ENCODE measurements at regions not wholly inside any gene's neighbourhood (a gene's known extent, or its start where the extent isn't known, plus 50 kb on each side); places are given as distances from the start of the nearest gene placed in this dataset.

GRCh38 chr4:184879271-184879670, 53.5 kb upstream of the ACSL1 start:
- no peak overlapping the region for H2BK15ac ChIP-seq (ENCODE audit: low read length)
- H3K9ac ChIP-seq (replicated peaks in 1 of 4; ENCODE audit: extremely low read depth in 1 of 4, low read depth in 3 of 4, low read length in 3 of 4) = no peak overlapping the region
- no peaks in the 10 kb centered on the region for H3K23me2 ChIP-seq (ENCODE audit: low read depth, low read length)
- no peak overlapping the region for H2BK20ac ChIP-seq (ENCODE audit: low read length)
- H3K27me3 ChIP-seq (replicated peaks in 1 of 4; ENCODE audit: control insufficient read depth in 3 of 4, extremely low read depth in 1 of 4, insufficient read depth in 3 of 4, low read length in 3 of 4) = no peaks in the 10 kb centered on the region
- H4K8ac ChIP-seq (ENCODE audit: extremely low read depth, insufficient read depth, low read length) = no peak overlapping the region
- no peak overlapping the region for H4K91ac ChIP-seq (replicated peaks; ENCODE audit: insufficient read length, low read length)
- no peak overlapping the region for H4K5ac ChIP-seq (ENCODE audit: insufficient read length, low read depth, low read length)
- no peaks in the 10 kb centered on the region for H3K79me2 ChIP-seq (ENCODE audit: control insufficient read depth in 1 of 2, insufficient read depth in 2 of 2, low read length in 2 of 2)
- H3K4me1 ChIP-seq (replicated peaks in 1 of 4; ENCODE audit: control insufficient read depth in 3 of 4, insufficient read depth in 4 of 4, low read length in 3 of 4) = no peaks in the 10 kb centered on the region
- no peaks in the 10 kb centered on the region for H3K36me3 ChIP-seq (ENCODE audit: control insufficient read depth in 2 of 4, insufficient read depth in 4 of 4, low read length in 3 of 4)
- H3K18ac ChIP-seq (ENCODE audit: extremely low read depth, low read length) = no peak overlapping the region
- H3K4me3 ChIP-seq (ENCODE audit: extremely low read depth in 1 of 4, insufficient read depth in 2 of 4, low read depth in 3 of 4, low read length in 4 of 4) = no peak overlapping the region
- no peak overlapping the region for H3K27ac ChIP-seq (ENCODE audit: low read depth, low read length)
- no peaks in the 10 kb centered on the region for H4K20me1 ChIP-seq (replicated peaks in 1 of 2; ENCODE audit: control insufficient read depth in 1 of 2, insufficient read depth in 2 of 2, low read length in 2 of 2)
- no peaks in the 10 kb centered on the region for H3K79me1 ChIP-seq (ENCODE audit: low read depth, low read length)
- H3K4ac ChIP-seq (replicated peaks; ENCODE audit: insufficient read length, low read depth, low read length) = no peak overlapping the region
- TF ChIP-seq CTCF (IDR thresholded peaks at IDR 0.05; ENCODE audit: control extremely low read depth in 1 of 3, insufficient read depth in 1 of 3, low read depth in 1 of 3, low read length in 3 of 3) = no peak
- no peak for TF ChIP-seq MAFK (IDR thresholded peaks at IDR 0.05; ENCODE audit: low read depth, low read length)
- no peak for TF ChIP-seq MAX (IDR thresholded peaks at IDR 0.05)
- no peak for TF ChIP-seq ZNF274 (IDR thresholded peaks at IDR 0.05; ENCODE audit: borderline replicate concordance, extremely low read depth, low read length)
- no peak for TF ChIP-seq JUN (IDR thresholded peaks at IDR 0.05; ENCODE audit: low read depth, low read length)
- TF ChIP-seq JUND (IDR thresholded peaks at IDR 0.05; ENCODE audit: low read length) = no peak
- TF ChIP-seq SUZ12 (IDR thresholded peaks at IDR 0.05; ENCODE audit: low read length) = no peak
- TF ChIP-seq SP2 (IDR thresholded peaks at IDR 0.05; ENCODE audit: low read length) = no peak
- TF ChIP-seq SP4 (IDR thresholded peaks at IDR 0.05; ENCODE audit: low read length) = no peak
- TF ChIP-seq FOSL1 (IDR thresholded peaks at IDR 0.05; ENCODE audit: insufficient read depth, low read depth, low read length) = no peak
- no peak for TF ChIP-seq BACH1 (IDR thresholded peaks at IDR 0.05; ENCODE audit: low read length)
- no peak for TF ChIP-seq SIX5 (IDR thresholded peaks at IDR 0.05; ENCODE audit: low read depth, low read length)
- no peak for TF ChIP-seq RXRA (IDR thresholded peaks at IDR 0.05; ENCODE audit: insufficient read depth, low read depth, low read length)
- no peak overlapping the region for H3K4me2 ChIP-seq (ENCODE audit: insufficient read depth in 1 of 2, low read depth in 2 of 2, low read length in 2 of 2)
- 98% methylated on average over 3 of the region's 3 CpGs; no CpG with 5 or more reads in 1 of the 2 experiments for WGBS, 2 experiments (ENCODE audit: extremely low coverage in 1 of 2, insufficient coverage in 1 of 2, insufficient read length in 1 of 2, insufficient replicate concordance in 2 of 2, low coverage in 1 of 2, low lambda C conversion rate in 2 of 2, missing lambda C conversion rate in 1 of 2)
- no peak overlapping the region for H3K56ac ChIP-seq (replicated peaks; ENCODE audit: insufficient read length, low read depth, low read length)
- no peak overlapping the region for H2AK5ac ChIP-seq (ENCODE audit: low read depth, low read length)
- CTCF ChIA-PET (ENCODE audit: partially characterized antibody) = interaction anchor here (0.8 to 0.9 kb wide), 2 partner anchors 12 to 120 kb away, joined by 3 read pairs; no protein-coding TSS in a partner anchor
- no peak overlapping the region for H2BK120ac ChIP-seq (replicated peaks; ENCODE audit: low read depth, low read length)
- H3K14ac ChIP-seq (ENCODE audit: insufficient read length) = no peak overlapping the region
- FAIRE-seq (no peak), DNase-seq (ENCODE audit: low read depth in 1 of 2, low spot score in 2 of 2) (no peak)
- H3K9me3 ChIP-seq (ENCODE audit: insufficient read depth in 2 of 2, low read depth in 1 of 2, low read length in 1 of 2) = no peaks in the 10 kb centered on the region
- no peak overlapping the region for H2AFZ ChIP-seq (ENCODE audit: low read length)
- H2BK5ac ChIP-seq (ENCODE audit: low read depth, low read length) = no peak overlapping the region
- H3K23ac ChIP-seq (ENCODE audit: insufficient read length) = no peak overlapping the region
- POLR2A ChIA-PET (ENCODE audit: partially characterized antibody) = no interaction called here
- no peak overlapping the region for H2BK12ac ChIP-seq (ENCODE audit: low read depth, low read length)

Measured in H1 (cell line).